Esophagus muscularis mucosa (tissue), 4 donors: ENCODE measurements at regions not wholly inside any gene's neighbourhood (a gene's known extent, or its start where the extent isn't known, plus 50 kb on each side); places are given as distances from the start of the nearest gene placed in this dataset.
"Not testable (repeated sequence)": the region's sequence is repeated elsewhere in the genome, so short reads cannot be mapped to it uniquely, and the experiment has no call there.

Experiments
- DNase-seq: peaks from one replicate; pipeline ENCODE4 v3.0.0-alpha.2; 2017; ENCODE audit errors: extremely low spot score
- H3K27ac ChIP-seq, 4 donors: fragments of 200-600 bp; sonication (generic); replicated peaks in 1 of 4; 1 replicate in 3 of 4; 2 replicates in 1 of 4; pipeline ENCODE4 v1.5.1; 2016 to 2019; ENCODE audit warnings: mild to moderate bottlenecking in 1 of 4
- H3K27me3 ChIP-seq, 4 donors: fragments of 200-600 bp; sonication (generic); one replicate each; pipeline versions ENCODE4 v1.5.1 to v1.6.0; 2016 to 2019
- H3K36me3 ChIP-seq, 4 donors: fragments of 200-600 bp; sonication (generic); one replicate each; pipeline ENCODE4 v1.5.1; 2016 to 2019
- H3K4me1 ChIP-seq, 4 donors: fragments of 200-600 bp; sonication (generic); one replicate each; pipeline ENCODE4 v1.5.1; 2016 to 2019
- H3K4me3 ChIP-seq, 4 donors: fragments of 200-600 bp; sonication (generic); 1 replicate in 2 of 4; 2 replicates in 2 of 4; pipeline ENCODE4 v1.5.1; 2016 to 2019; ENCODE audit warnings: mild to moderate bottlenecking in 4 of 4, moderate library complexity in 1 of 4
- H3K9me3 ChIP-seq, 4 donors: fragments of 200-600 bp; sonication (generic); 1 replicate in 3 of 4; 2 replicates in 1 of 4; pipeline ENCODE4 v1.5.1; 2016 to 2019
- CTCF ChIP-seq, 3 experiments: fragments of 200-600 bp in 2 of 3; fragments of 450-650 bp in 1 of 3; sonication (generic) in 2 of 3; IDR thresholded peaks; one replicate each; pipeline ENCODE4 v1.5.1; 2017 to 2019; ENCODE audit warnings: antibody characterized with exemption in 3 of 3, mild to moderate bottlenecking in 2 of 3, moderate library complexity in 1 of 3
- EP300 ChIP-seq: sonication (generic); formaldehyde crosslinking; IDR thresholded peaks from one replicate; pipeline ENCODE4 v1.6.1; 2017; ENCODE audit warnings: antibody characterized with exemption
- POLR2A ChIP-seq: fragments of 450-650 bp; IDR thresholded peaks from one replicate; pipeline ENCODE4 v1.6.1; 2017; ENCODE audit warnings: antibody characterized with exemption, moderate library complexity, mild to moderate bottlenecking, low read depth
- POLR2AphosphoS5 ChIP-seq, 2 donors: sonication (generic); formaldehyde crosslinking; IDR thresholded peaks; one replicate each; pipeline ENCODE4 v1.6.1; 2017; ENCODE audit warnings: antibody characterized with exemption in 2 of 2
- WGBS: methylation state at CpG from one replicate; pipeline ENCODE4 v1.1.5; 2018; 5-methylcytosine and 5-hydroxymethylcytosine counted together
- intact Hi-C: fragments of 100-400 bp; cut with DNase I; formaldehyde crosslinking; loops from one replicate; pipeline ENCODE4 v1.15.1; 2023

- no peaks in the 10 kb centered on the region for H3K4me1 ChIP-seq
- DNase-seq: no peak
- WGBS: 91% methylated on average over 2 of the region's 2 CpGs
- no peaks in the 10 kb centered on the region for H3K36me3 ChIP-seq
- H3K27me3 ChIP-seq: no peaks in the 10 kb centered on the region
- no peak overlapping the region for H3K27ac ChIP-seq
- no peaks in the 10 kb centered on the region for H3K9me3 ChIP-seq
- TF ChIP-seq CTCF (IDR thresholded peaks at IDR 0.05): no peak
- TF ChIP-seq POLR2AphosphoS5 (IDR thresholded peaks at IDR 0.05): no peak
- H3K4me3 ChIP-seq: no peak overlapping the region
- intact Hi-C loops: no loop called here
Observed at GRCh38 chr1:98288494-98288893, 367.7 kb upstream of the DPYD start.

GRCh38 chr1:98287626-98288025, 366.8 kb upstream of the DPYD start:
- WGBS: 67% methylated on average over 2 of the region's 2 CpGs
- no peaks in the 10 kb centered on the region for H3K36me3 ChIP-seq

GRCh38 chr1:98286656-98287055, 365.8 kb upstream of the DPYD start:
- Histone ChIP-seq H3K4me3 (no peak overlapping the region), H3K4me1 (no peaks in the 10 kb centered on the region), H3K27me3 (no peaks in the 10 kb centered on the region), H3K36me3 (no peaks in the 10 kb centered on the region), H3K27ac (no peak overlapping the region), H3K9me3 (no peaks in the 10 kb centered on the region)
- intact Hi-C loops: no loop called here
- 59% methylated on average over 1 of the region's 1 CpG for WGBS
- no peak for TF ChIP-seq EP300
- TF ChIP-seq POLR2A: no peak
- no peak for TF ChIP-seq CTCF (IDR thresholded peaks at IDR 0.05)
- TF ChIP-seq POLR2AphosphoS5 (IDR thresholded peaks at IDR 0.05): no peak
- DNase-seq: no peak

More at GRCh38 chr1:98287626-98288025, 366.8 kb upstream of the DPYD start:
- H3K4me1 ChIP-seq: no peaks in the 10 kb centered on the region
- no peak for DNase-seq
- H3K27me3 ChIP-seq: no peaks in the 10 kb centered on the region
- H3K4me3 ChIP-seq: no peak overlapping the region
- intact Hi-C loops: no loop called here
- H3K27ac ChIP-seq: no peak overlapping the region
- H3K9me3 ChIP-seq: no peaks in the 10 kb centered on the region
- no peak for TF ChIP-seq CTCF (IDR thresholded peaks at IDR 0.05)
- TF ChIP-seq POLR2A: no peak
- TF ChIP-seq POLR2AphosphoS5 (IDR thresholded peaks at IDR 0.05): no peak
- no peak for TF ChIP-seq EP300

- intact Hi-C loops, DNase-seq, H3K27ac ChIP-seq, H3K9me3 ChIP-seq, H3K36me3 ChIP-seq, H3K4me1 ChIP-seq, H3K4me3 ChIP-seq, H3K27me3 ChIP-seq: not testable (repeated sequence)
- 79% methylated on average over 2 of the region's 2 CpGs for WGBS
Observed at GRCh38 chr1:98285286-98285685, 364.5 kb upstream of the DPYD start.

GRCh38 chr1:98280049-98280448, 359.2 kb upstream of the DPYD start:
- WGBS: 53% methylated on average over 4 of the region's 4 CpGs
- H3K27me3 ChIP-seq: no peaks in the 10 kb centered on the region
- no peak for DNase-seq
- TF ChIP-seq POLR2AphosphoS5 (IDR thresholded peaks at IDR 0.05) (no peak), POLR2A (no peak), EP300 (no peak), CTCF (IDR thresholded peaks at IDR 0.05) (no peak)
- H3K36me3 ChIP-seq: no peaks in the 10 kb centered on the region
- intact Hi-C loops: no loop called here
- no peaks in the 10 kb centered on the region for H3K9me3 ChIP-seq
- H3K4me3 ChIP-seq: no peak overlapping the region
- no peaks in the 10 kb centered on the region for H3K4me1 ChIP-seq
- H3K27ac ChIP-seq: no peak overlapping the region
